Astrocyte of the hippocampus (primary cell): ENCODE measurements at regions not wholly inside any gene's neighbourhood (a gene's known extent, or its start where the extent isn't known, plus 50 kb on each side); places are given as distances from the start of the nearest gene placed in this dataset.

Experiments
- DNase-seq: peaks from one replicate; pipeline ENCODE4 v3.0.0; 2011; ENCODE audit warnings: low read depth, low spot score

- DNase-seq: peak; percentile 81
Observed at GRCh38 chr11:33557201-33557600, 143.4 kb downstream of the C11orf91 start.

- DNase-seq: no peak
Observed at GRCh38 chr11:33554219-33554618, 146.4 kb downstream of the C11orf91 start.

- DNase-seq: peak; percentile 29
Observed at GRCh38 chr11:33553486-33553885, 147.1 kb downstream of the C11orf91 start.

- DNase-seq: peak; percentile 31
Observed at GRCh38 chr11:33552756-33553155, 147.9 kb downstream of the C11orf91 start.

- no peak for DNase-seq
Observed at GRCh38 chr11:33551051-33551450, 149.6 kb downstream of the C11orf91 start.

- no peak for DNase-seq
Observed at GRCh38 chr11:33549483-33549882, 151.1 kb downstream of the C11orf91 start.

- DNase-seq: no peak
Observed at GRCh38 chr11:33545931-33546330, 154.7 kb downstream of the C11orf91 start.

- DNase-seq: no peak
Observed at GRCh38 chr11:33544593-33545373, 155.8 kb downstream of the C11orf91 start.

- no peak for DNase-seq
Observed at GRCh38 chr11:33543823-33544222, 156.8 kb downstream of the C11orf91 start.

GRCh38 chr11:33542921-33543320, 157.7 kb downstream of the C11orf91 start:
- DNase-seq: peak; percentile 64

GRCh38 chr11:33540946-33541915, 159.4 kb downstream of the C11orf91 start:
- no peak for DNase-seq

GRCh38 chr11:33540427-33540826, 160.2 kb downstream of the C11orf91 start:
- DNase-seq: no peak

GRCh38 chr11:33539751-33540150, 160.9 kb downstream of the C11orf91 start:
- DNase-seq: no peak

GRCh38 chr11:33538726-33539125, 161.9 kb downstream of the C11orf91 start:
- DNase-seq: no peak

- no peak for DNase-seq
Observed at GRCh38 chr11:33536178-33536577, 164.4 kb downstream of the C11orf91 start.

- no peak for DNase-seq
Observed at GRCh38 chr11:33534575-33534974, 166.1 kb downstream of the C11orf91 start.

GRCh38 chr11:33533386-33534052, 167.1 kb downstream of the C11orf91 start:
- no peak for DNase-seq

GRCh38 chr11:33532720-33533385, 167.8 kb downstream of the C11orf91 start:
- no peak for DNase-seq

- no peak for DNase-seq
Observed at GRCh38 chr11:33532257-33532656, 168.4 kb downstream of the C11orf91 start.

GRCh38 chr11:33531743-33532181, 168.9 kb downstream of the C11orf91 start:
- DNase-seq: peak; percentile 41

- DNase-seq: peak; percentile 76
Observed at GRCh38 chr11:33530815-33531214, 169.8 kb downstream of the C11orf91 start.
